Esophagus muscularis mucosa (tissue), 3 donors: ENCODE measurements at regions not wholly inside any gene's neighbourhood (a gene's known extent, or its start where the extent isn't known, plus 50 kb on each side); places are given as distances from the start of the nearest gene placed in this dataset.
"Not testable (repeated sequence)": the region's sequence is repeated elsewhere in the genome, so short reads cannot be mapped to it uniquely, and the experiment has no call there.

Experiments
- CTCF ChIP-seq, 3 experiments: fragments of 200-600 bp in 2 of 3; fragments of 450-650 bp in 1 of 3; sonication (generic) in 2 of 3; IDR thresholded peaks; one replicate each; pipeline ENCODE4 v1.5.1; 2017 to 2019; ENCODE audit warnings: antibody characterized with exemption in 3 of 3, mild to moderate bottlenecking in 2 of 3, moderate library complexity in 1 of 3
- POLR2AphosphoS5 ChIP-seq, 2 donors: sonication (generic); formaldehyde crosslinking; IDR thresholded peaks; one replicate each; pipeline ENCODE4 v1.6.1; 2017; ENCODE audit warnings: antibody characterized with exemption in 2 of 2

GRCh38 chr1:121019715-121020349, 130.3 kb downstream of the PPIAL4A start:
- TF ChIP-seq CTCF (IDR thresholded peaks at IDR 0.05) = peak in 1 of 3 experiments; percentile 21
- TF ChIP-seq POLR2AphosphoS5 (IDR thresholded peaks at IDR 0.05) = not testable (repeated sequence)
